SK-N-MC (cell line): ENCODE measurements at regions not wholly inside any gene's neighbourhood (a gene's known extent, or its start where the extent isn't known, plus 50 kb on each side); places are given as distances from the start of the nearest gene placed in this dataset.

Experiments
- EZH2 ChIP-seq: fragments of 200-600 bp; sonication (generic); IDR thresholded peaks from one replicate; pipeline ENCODE4 v1.6.1; 2017; ENCODE audit warnings: antibody characterized with exemption
- POLR2AphosphoS5 ChIP-seq: IDR thresholded peaks from 2 replicates; pipeline ENCODE4 v1.6.1; 2012; ENCODE audit warnings: mild to moderate bottlenecking, low read depth, low read length, borderline replicate concordance

GRCh38 chr3:31249545-31249944 is 283.2 kb upstream of the STT3B start:
- TF ChIP-seq EZH2 (no peak), POLR2AphosphoS5 (no peak)
